ENCODE measurements at regions not wholly inside any gene's neighbourhood (a gene's known extent, or its start where the extent isn't known, plus 50 kb on each side); places are given as distances from the start of the nearest gene placed in this dataset.
"Not testable (repeated sequence)": the region's sequence is repeated elsewhere in the genome, so short reads cannot be mapped to it uniquely, and the experiment has no call there.

GRCh38 chr5:42252306-42252705 is 170.9 kb upstream of the GHR start:
- H3K27me3 ChIP-seq (ENCODE audit: insufficient read depth, low read length): no peaks in the 10 kb centered on the region
- WGBS (ENCODE audit: extremely low coverage, insufficient read length, low lambda C conversion rate): 100% methylated on average over 1 of the region's 5 CpGs
- H2BK12ac ChIP-seq (ENCODE audit: insufficient read length, low read depth, low read length): no peak overlapping the region
- no peak overlapping the region for H3K4ac ChIP-seq (ENCODE audit: low read depth, low read length)
- no peaks in the 10 kb centered on the region for H3K23me2 ChIP-seq (ENCODE audit: insufficient read length, low read depth, low read length, poor library complexity, severe bottlenecking)
- H4K20me1 ChIP-seq (ENCODE audit: control insufficient read depth, insufficient read depth, insufficient read length): no peaks in the 10 kb centered on the region
- no peak overlapping the region for H3K14ac ChIP-seq (ENCODE audit: insufficient read depth, low read length)
- Mint-ChIP-seq H3K9me3 (peaks cover 6% of the 10 kb centered on the region in 2 experiments), H3K36me3 (ENCODE audit: insufficient read depth in 1 of 3, low read depth in 3 of 3) (peaks cover 0 to 5% (median 2%) of the 10 kb centered on the region in 3 experiments; a peak in 5 of 7 replicates), H3K4me3 (no peak overlapping the region), H3K27ac (no peak overlapping the region), H3K4me1 (no peaks in the 10 kb centered on the region), H3K27me3 (ENCODE audit: low read depth) (no peaks in the 10 kb centered on the region)
- no peak overlapping the region for H4K8ac ChIP-seq (replicated peaks; ENCODE audit: insufficient read length, low read depth, low read length)
- no peak overlapping the region for H3T11ph ChIP-seq (ENCODE audit: low read length)
- no peak overlapping the region for H3K23ac ChIP-seq (ENCODE audit: insufficient read length, low read depth, low read length)
- no peaks in the 10 kb centered on the region for H3K9me3 ChIP-seq (ENCODE audit: control insufficient read depth, low read depth, low read length)
- no peaks in the 10 kb centered on the region for H3K79me1 ChIP-seq (ENCODE audit: insufficient read depth, low read depth, low read length, poor library complexity, severe bottlenecking)
- no peak overlapping the region for H2BK15ac ChIP-seq (ENCODE audit: low read depth, low read length)
- DNase-seq: no peak
- no peak overlapping the region for H3K56ac ChIP-seq (ENCODE audit: insufficient read length, low read depth, low read length)
- H3K27ac ChIP-seq (ENCODE audit: insufficient read length, low read depth, low read length): no peak overlapping the region
- H4K91ac ChIP-seq (ENCODE audit: insufficient read length, low read depth, low read length): no peak overlapping the region
- no peak overlapping the region for H2BK20ac ChIP-seq (ENCODE audit: low read depth, low read length, poor library complexity, severe bottlenecking)
- no peak overlapping the region for H2AK5ac ChIP-seq (ENCODE audit: insufficient read length, low read length)
- H2AFZ ChIP-seq (ENCODE audit: low read length): no peak overlapping the region
- H2BK5ac ChIP-seq (ENCODE audit: insufficient read length, low read length): no peak overlapping the region
- no peak overlapping the region for H4K5ac ChIP-seq (ENCODE audit: insufficient read length, low read depth, low read length)
- H3K79me2 ChIP-seq (ENCODE audit: insufficient read depth, low read length): no peaks in the 10 kb centered on the region
- H2BK120ac ChIP-seq (ENCODE audit: low read depth, low read length, poor library complexity, severe bottlenecking): no peak overlapping the region
- no peak for TF ChIP-seq CTCF (conservative IDR thresholded peaks at IDR 0.05)
- H3K4me2 ChIP-seq (ENCODE audit: insufficient read depth, insufficient read length, low read length): no peak overlapping the region
- no peaks in the 10 kb centered on the region for H3K4me1 ChIP-seq (ENCODE audit: insufficient read depth, low read length)
- H3K18ac ChIP-seq (ENCODE audit: insufficient read length, low read depth, low read length): no peak overlapping the region
- no peak overlapping the region for H3K9ac ChIP-seq (ENCODE audit: extremely low read depth, insufficient read length, low read length)

GRCh38 chr5:42259914-42260313 is 163.3 kb upstream of the GHR start:
- not testable (repeated sequence) for H3K23me2 ChIP-seq (ENCODE audit: insufficient read length, low read depth, low read length, poor library complexity, severe bottlenecking); H3T11ph ChIP-seq (ENCODE audit: low read length); H3K4me1 ChIP-seq (ENCODE audit: insufficient read depth, low read length); H3K14ac ChIP-seq (ENCODE audit: insufficient read depth, low read length); H3K9me3 ChIP-seq (ENCODE audit: control insufficient read depth, low read depth, low read length); H3K27ac ChIP-seq (ENCODE audit: insufficient read length, low read depth, low read length); H2AFZ ChIP-seq (ENCODE audit: low read length); H3K79me2 ChIP-seq (ENCODE audit: insufficient read depth, low read length); H3K4ac ChIP-seq (ENCODE audit: low read depth, low read length); H3K27ac Mint-ChIP-seq; H2BK15ac ChIP-seq (ENCODE audit: low read depth, low read length); H2BK5ac ChIP-seq (ENCODE audit: insufficient read length, low read length); DNase-seq; H3K4me3 Mint-ChIP-seq; H2BK120ac ChIP-seq (ENCODE audit: low read depth, low read length, poor library complexity, severe bottlenecking); H4K8ac ChIP-seq (replicated peaks; ENCODE audit: insufficient read length, low read depth, low read length); H3K18ac ChIP-seq (ENCODE audit: insufficient read length, low read depth, low read length); H3K23ac ChIP-seq (ENCODE audit: insufficient read length, low read depth, low read length); H3K4me2 ChIP-seq (ENCODE audit: insufficient read depth, insufficient read length, low read length); H3K56ac ChIP-seq (ENCODE audit: insufficient read length, low read depth, low read length); H2BK12ac ChIP-seq (ENCODE audit: insufficient read length, low read depth, low read length); H2AK5ac ChIP-seq (ENCODE audit: insufficient read length, low read length); H4K5ac ChIP-seq (ENCODE audit: insufficient read length, low read depth, low read length); H3K79me1 ChIP-seq (ENCODE audit: insufficient read depth, low read depth, low read length, poor library complexity, severe bottlenecking); H3K4me1 Mint-ChIP-seq; H3K9ac ChIP-seq (ENCODE audit: extremely low read depth, insufficient read length, low read length); H3K27me3 ChIP-seq (ENCODE audit: insufficient read depth, low read length); H4K91ac ChIP-seq (ENCODE audit: insufficient read length, low read depth, low read length); H3K27me3 Mint-ChIP-seq (ENCODE audit: low read depth); H2BK20ac ChIP-seq (ENCODE audit: low read depth, low read length, poor library complexity, severe bottlenecking); H4K20me1 ChIP-seq (ENCODE audit: control insufficient read depth, insufficient read depth, insufficient read length)
- Mint-ChIP-seq H3K9me3 (peaks cover 20 to 27% of the 10 kb centered on the region in 2 experiments), H3K36me3 (ENCODE audit: insufficient read depth in 1 of 3, low read depth in 3 of 3) (peaks cover 7 to 14% (median 11%) of the 10 kb centered on the region in 3 experiments; a peak in 6 of 7 replicates)
- WGBS (ENCODE audit: extremely low coverage, insufficient read length, low lambda C conversion rate): no CpG with 5 or more reads among the region's 12 CpGs
